ENCODE measurements at regions not wholly inside any gene's neighbourhood (a gene's known extent, or its start where the extent isn't known, plus 50 kb on each side); places are given as distances from the start of the nearest gene placed in this dataset.

GRCh38 chr20:52817981-52818380, 154.2 kb upstream of the TSHZ2 start:
- no peaks in the 10 kb centered on the region for H3K27me3 ChIP-seq (ENCODE audit: insufficient read depth, low read length)
- H3K4me1 ChIP-seq (ENCODE audit: control insufficient read depth in 1 of 2, insufficient read depth in 2 of 2, low read length in 2 of 2) = no peaks in the 10 kb centered on the region
- no peak for TF ChIP-seq RAD21 (IDR thresholded peaks at IDR 0.05; ENCODE audit: low read depth)
- no peak for TF ChIP-seq SRF (IDR thresholded peaks at IDR 0.05; ENCODE audit: low read depth)
- TF ChIP-seq EZH2 (IDR thresholded peaks at IDR 0.05) = no peak
- no peak for TF ChIP-seq ZFX (IDR thresholded peaks at IDR 0.05)
- no peak for TF ChIP-seq CTCF (IDR thresholded peaks at IDR 0.05 in 2 of 3, conservative IDR thresholded peaks at IDR 0.05 in 1 of 3; ENCODE audit: borderline replicate concordance in 1 of 3, insufficient read depth in 1 of 3, low read depth in 2 of 3, low read length in 2 of 3)
- TF ChIP-seq SIN3A (IDR thresholded peaks at IDR 0.05; ENCODE audit: low read depth) = no peak
- TF ChIP-seq EGR1 (IDR thresholded peaks at IDR 0.05; ENCODE audit: low read depth) = no peak
- no peak for TF ChIP-seq ATF3 (IDR thresholded peaks at IDR 0.05)
- TF ChIP-seq CBX3 (IDR thresholded peaks at IDR 0.05; ENCODE audit: low read depth) = no peak
- no peak for TF ChIP-seq TCF7L2 (IDR thresholded peaks at IDR 0.05; ENCODE audit: borderline replicate concordance, extremely low read depth, insufficient read depth, insufficient read length)
- no peak for TF ChIP-seq YY1 (IDR thresholded peaks at IDR 0.05; ENCODE audit: extremely low read depth, insufficient replicate concordance, low read depth, low read length)
- no peak for TF ChIP-seq POLR2AphosphoS5 (IDR thresholded peaks at IDR 0.05; ENCODE audit: low read depth, low read length)
- TF ChIP-seq FOSL1 (IDR thresholded peaks at IDR 0.05; ENCODE audit: low read depth) = no peak
- no peak for TF ChIP-seq ELF1 (IDR thresholded peaks at IDR 0.05; ENCODE audit: borderline replicate concordance, low read depth)
- TF ChIP-seq JUND (IDR thresholded peaks at IDR 0.05) = no peak
- no peak for TF ChIP-seq ZBTB33 (IDR thresholded peaks at IDR 0.05; ENCODE audit: extremely low read depth, insufficient replicate concordance, low read length)
- TF ChIP-seq POLR2A (IDR thresholded peaks at IDR 0.05; ENCODE audit: borderline replicate concordance, extremely low read depth, insufficient read depth, insufficient read length) = no peak
- no peak for TF ChIP-seq CEBPB (IDR thresholded peaks at IDR 0.05; ENCODE audit: low read depth)
- RAD21 ChIA-PET (ENCODE audit: low non-redundant PET in 1 of 2, low total read pairs in 2 of 2, uncharacterized antibody in 2 of 2, unreplicated experiment in 2 of 2) = no interaction called here
- no peak for DNase-seq (ENCODE audit: low read depth, low spot score)
- no peaks in the 10 kb centered on the region; a peak in 1 of 4 replicates for H3K36me3 ChIP-seq (ENCODE audit: control insufficient read depth in 1 of 2, insufficient read depth in 2 of 2, low read length in 2 of 2)
- POLR2A ChIA-PET = no interaction called here
- intact Hi-C loops (cut with micrococcal nuclease) = no loop called here
- peaks cover 4 to 12% of the 10 kb centered on the region in 2 experiments; a peak in 3 of 4 replicates for H3K9me3 ChIP-seq (ENCODE audit: control insufficient read depth in 1 of 2, insufficient read depth in 1 of 2, low read depth in 1 of 2, low read length in 2 of 2)
- H3K79me2 ChIP-seq (ENCODE audit: insufficient read depth, low read length) = no peaks in the 10 kb centered on the region
- H2AFZ ChIP-seq (ENCODE audit: low read depth, low read length, poor library complexity, severe bottlenecking) = no peak overlapping the region
- H3K4me3 ChIP-seq (replicated peaks in 1 of 2; ENCODE audit: low read depth in 1 of 2, low read length in 2 of 2) = no peak overlapping the region
- no peak for ATAC-seq
- BruUV-seq (replicated peaks) = no TSS peak
- CTCF ChIA-PET = no interaction called here
- H3K9ac ChIP-seq (ENCODE audit: low read length) = no peak overlapping the region
- H3K4me2 ChIP-seq (ENCODE audit: low read length) = no peak overlapping the region
- H3K27ac ChIP-seq (ENCODE audit: low read depth, low read length) = no peak overlapping the region
- H3K9me2 ChIP-seq (ENCODE audit: insufficient read depth) = no peaks in the 10 kb centered on the region
- H4K20me1 ChIP-seq (ENCODE audit: insufficient read depth) = no peaks in the 10 kb centered on the region

Data from HCT116 (cell line).